Brain microvascular endothelial cell (primary cell): ENCODE measurements at regions not wholly inside any gene's neighbourhood (a gene's known extent, or its start where the extent isn't known, plus 50 kb on each side); places are given as distances from the start of the nearest gene placed in this dataset.

Source experiments
- DNase-seq: peaks from one replicate; pipeline ENCODE4 v3.0.0-alpha.2; 2020
- H3K27ac ChIP-seq: fragments of 250-450 bp; sonication (Bioruptor Pico); 2 replicates; pipeline ENCODE4 v1.5.1; 2020; ENCODE audit warnings: mild to moderate bottlenecking, moderate library complexity
- H3K27me3 ChIP-seq: fragments of 250-450 bp; sonication (Bioruptor Pico); replicated peaks from 2 replicates; pipeline ENCODE4 v1.5.1; 2020; ENCODE audit warnings: mild to moderate bottlenecking
- H3K36me3 ChIP-seq: fragments of 250-450 bp; sonication (Bioruptor Pico); replicated peaks from 2 replicates; pipeline ENCODE4 v1.5.1; 2020; ENCODE audit warnings: mild to moderate bottlenecking
- H3K4me3 ChIP-seq: 2 replicates; pipeline ENCODE4 v1.5.1; 2011; ENCODE audit warnings: low read depth, mild to moderate bottlenecking, control low read depth, low read length, moderate library complexity
- CTCF ChIP-seq: IDR thresholded peaks from 2 replicates; pipeline ENCODE4 v1.5.1; 2011; ENCODE audit warnings: low read depth, mild to moderate bottlenecking, moderate library complexity, low read length, control low read depth, inconsistent platforms; ENCODE audit errors: missing control alignments
- in situ Hi-C: cut with HindIII; loops from 2 replicates; pipeline ENCODE4 v1.10.0; 2017; ENCODE audit warnings: low sequenced_read_pairs, low pct_ligation_motif_present

GRCh38 chrX:7269589-7269988 is 121.6 kb upstream of the PUDP start:
- Histone ChIP-seq H3K4me3 (no peak overlapping the region), H3K27ac (no peak overlapping the region), H3K27me3 (no peaks in the 10 kb centered on the region), H3K36me3 (no peaks in the 10 kb centered on the region)
- no peak for DNase-seq
- in situ Hi-C loops, result no loop called here
- TF ChIP-seq CTCF, result no peak

GRCh38 chrX:7266288-7266687 is 118.3 kb upstream of the PUDP start:
- no peak overlapping the region for H3K27ac ChIP-seq
- H3K4me3 ChIP-seq, result no peak overlapping the region
- DNase-seq, result no peak
- H3K36me3 ChIP-seq, result no peaks in the 10 kb centered on the region
- in situ Hi-C loops, result no loop called here
- no peaks in the 10 kb centered on the region for H3K27me3 ChIP-seq
- no peak for TF ChIP-seq CTCF

GRCh38 chrX:7264399-7264798 is 116.4 kb upstream of the PUDP start:
- Histone ChIP-seq H3K4me3 (no peak overlapping the region), H3K36me3 (no peaks in the 10 kb centered on the region), H3K27me3 (no peaks in the 10 kb centered on the region), H3K27ac (no peak overlapping the region)
- no peak for DNase-seq
- no peak for TF ChIP-seq CTCF
- in situ Hi-C loops, result no loop called here

GRCh38 chrX:7263961-7264360 is 116.0 kb upstream of the PUDP start:
- no peak for TF ChIP-seq CTCF
- H3K4me3 ChIP-seq, result no peak overlapping the region
- no peaks in the 10 kb centered on the region for H3K36me3 ChIP-seq
- in situ Hi-C loops, result no loop called here
- DNase-seq, result no peak
- no peaks in the 10 kb centered on the region for H3K27me3 ChIP-seq
- H3K27ac ChIP-seq, result no peak overlapping the region

- Histone ChIP-seq H3K4me3 (no peak overlapping the region), H3K27me3 (no peaks in the 10 kb centered on the region), H3K27ac (no peak overlapping the region), H3K36me3 (no peaks in the 10 kb centered on the region)
- TF ChIP-seq CTCF, result no peak
- DNase-seq, result no peak
- in situ Hi-C loops, result no loop called here
These were observed 115.4 kb upstream of the PUDP start for GRCh38 chrX:7263330-7263729.

- in situ Hi-C loops, result no loop called here
- no peaks in the 10 kb centered on the region for H3K27me3 ChIP-seq
- DNase-seq, result no peak
- TF ChIP-seq CTCF, result no peak
- H3K36me3 ChIP-seq, result no peaks in the 10 kb centered on the region
- H3K4me3 ChIP-seq, result no peak overlapping the region
- H3K27ac ChIP-seq, result no peak overlapping the region
These were observed 114.6 kb upstream of the PUDP start for GRCh38 chrX:7262551-7262950.
